ENCODE measurements at regions not wholly inside any gene's neighbourhood (a gene's known extent, or its start where the extent isn't known, plus 50 kb on each side); places are given as distances from the start of the nearest gene placed in this dataset.
"Not testable (repeated sequence)": the region's sequence is repeated elsewhere in the genome, so short reads cannot be mapped to it uniquely, and the experiment has no call there.

DNA sequence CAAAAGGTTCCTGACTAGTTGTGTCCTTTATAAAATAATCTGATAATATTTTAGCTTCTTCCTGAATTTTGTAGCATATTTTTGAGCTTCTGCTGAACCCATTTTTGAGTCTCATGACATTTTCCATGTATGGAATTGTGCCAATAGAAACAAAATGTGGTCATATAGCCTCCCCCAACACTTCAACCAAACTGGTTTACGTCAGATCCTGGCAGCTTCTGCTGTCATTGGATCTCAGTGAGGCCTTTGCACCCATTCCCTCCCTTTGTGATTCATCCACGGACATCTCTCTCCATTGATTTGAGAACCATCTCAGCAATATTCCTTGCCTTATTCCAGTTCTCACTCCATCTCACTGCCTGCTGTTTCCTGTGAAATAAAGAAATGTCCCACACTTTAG lies 128.0 kb downstream of the GPCPD1 start:
- H3K4me3 ChIP-seq (ENCODE audit: low read length) = no peak overlapping the region
- DNase-seq (ENCODE audit: low read depth) = no peak
- no peak for TF ChIP-seq CTCF (conservative IDR thresholded peaks at IDR 0.05; ENCODE audit: low read length)

- no peak for TF ChIP-seq CTCF (conservative IDR thresholded peaks at IDR 0.05; ENCODE audit: low read length)
- DNase-seq (ENCODE audit: low read depth) = no peak
Measured at GRCh38 chr20:5481872-5482271, 128.9 kb downstream of the GPCPD1 start.

DNA sequence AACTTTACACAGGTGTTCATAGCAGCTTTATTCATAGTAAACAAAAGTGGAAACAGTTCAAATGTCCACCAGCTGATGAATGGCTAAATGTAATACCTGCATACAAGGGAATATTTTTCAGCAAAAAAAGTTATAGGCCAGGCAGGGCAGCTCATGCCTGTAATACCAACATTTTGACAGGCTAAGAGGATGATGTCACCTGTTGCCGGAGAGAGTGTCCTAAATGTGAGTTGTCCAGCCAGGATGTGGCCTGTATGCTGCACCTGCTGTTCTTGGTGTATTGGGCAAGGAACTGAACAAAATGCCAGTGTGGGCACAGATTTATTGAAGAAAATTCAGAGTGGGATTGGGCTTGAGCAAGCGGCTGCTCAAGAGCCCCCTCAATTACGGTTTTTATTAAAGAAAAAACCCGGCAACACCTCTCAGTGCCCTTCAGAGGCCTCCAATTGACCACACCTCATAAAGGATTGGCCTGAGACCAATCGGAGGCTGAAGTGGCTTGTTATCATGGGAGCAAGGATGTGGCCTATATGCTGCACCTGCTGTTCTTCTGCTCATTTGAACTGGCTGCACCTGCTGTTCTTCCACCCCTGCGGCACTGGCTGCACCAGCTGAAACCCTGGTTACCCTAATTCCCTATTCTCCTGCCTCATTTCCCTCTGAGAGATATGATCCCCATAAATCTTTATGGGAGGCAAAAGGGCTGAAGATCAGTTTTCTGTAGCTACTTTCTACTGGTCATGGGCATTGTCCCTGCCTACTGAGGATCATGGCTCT lies 129.8 kb downstream of the GPCPD1 start:
- no peak for DNase-seq (ENCODE audit: low read depth)
- H3K4me3 ChIP-seq (ENCODE audit: low read length) = no peak overlapping the region
- TF ChIP-seq CTCF (conservative IDR thresholded peaks at IDR 0.05; ENCODE audit: low read length) = no peak

More at GRCh38 chr20:5481872-5482271, 128.9 kb downstream of the GPCPD1 start:
- H3K4me3 ChIP-seq (ENCODE audit: low read length) = no peak overlapping the region

DNA sequence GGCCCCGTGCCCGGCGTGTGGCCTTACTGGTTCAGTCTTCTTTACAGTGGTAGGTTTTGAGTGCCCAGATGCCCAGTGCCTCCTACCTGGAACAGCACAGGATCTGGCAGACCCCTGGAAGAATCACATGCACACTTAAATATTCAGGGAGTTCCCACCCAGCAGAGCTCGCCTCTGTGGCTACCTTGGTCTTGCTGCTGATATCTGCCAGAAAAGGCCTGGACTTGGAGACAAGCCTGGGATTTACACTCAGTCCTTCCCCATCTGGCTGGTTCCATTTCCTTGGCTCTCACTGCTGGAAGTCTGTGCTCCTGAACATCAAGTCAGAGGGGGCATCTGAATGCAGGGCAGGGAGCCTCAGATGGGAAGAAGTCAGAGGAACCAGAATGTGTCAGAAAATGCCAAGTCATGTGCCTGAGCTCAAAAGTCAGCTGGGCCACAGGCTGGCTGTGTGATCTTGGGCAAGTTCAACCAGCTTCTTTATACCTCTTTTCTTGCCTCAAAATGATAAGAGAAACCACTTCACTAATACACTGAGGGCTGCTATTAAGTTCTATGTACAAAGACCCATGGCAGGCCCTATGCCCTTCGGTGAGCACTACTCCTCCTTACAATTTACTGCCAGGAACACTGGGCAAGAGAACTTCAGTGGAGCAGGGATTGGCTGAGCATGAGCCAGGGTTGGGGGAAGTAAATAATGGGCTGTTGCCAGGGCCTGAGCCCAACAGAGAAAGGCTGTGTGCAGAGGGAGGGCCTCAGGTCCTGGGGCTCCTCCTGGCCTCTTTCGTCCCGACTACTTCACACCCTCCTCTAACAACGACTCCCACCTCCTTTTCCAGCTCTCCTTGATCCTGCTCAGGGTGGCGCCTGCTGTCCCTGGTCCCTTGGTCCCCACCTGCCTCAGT lies 135.9 kb downstream of the GPCPD1 start:
- DNase-seq (ENCODE audit: low read depth) = no peak
- H3K4me3 ChIP-seq (ENCODE audit: low read length) = no peak overlapping the region
- no peak for TF ChIP-seq CTCF (conservative IDR thresholded peaks at IDR 0.05; ENCODE audit: low read length)

GRCh38 chr20:5471866-5472265 lies 138.9 kb downstream of the GPCPD1 start:
- not testable (repeated sequence) for DNase-seq (ENCODE audit: low read depth); H3K4me3 ChIP-seq (ENCODE audit: low read length)

DNA sequence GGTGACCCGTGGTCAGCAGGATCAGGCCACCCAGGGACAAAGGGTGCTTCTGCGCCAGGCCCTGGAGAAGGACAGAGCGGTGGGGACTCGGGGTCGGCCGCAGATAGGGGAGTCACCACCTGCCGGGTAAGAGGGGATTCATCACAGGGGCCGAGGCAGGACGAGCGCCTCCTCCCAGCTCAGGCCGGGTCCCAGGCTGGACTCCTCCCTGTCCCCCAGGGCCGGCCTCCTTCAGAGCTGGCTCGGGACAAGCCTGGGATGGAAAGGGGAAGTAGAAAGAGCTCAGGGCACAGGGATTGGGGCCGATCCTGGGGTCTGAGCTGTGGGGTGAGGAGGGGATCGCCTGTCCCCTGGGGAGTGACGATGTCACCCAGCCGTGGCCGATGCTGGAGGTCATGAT lies 139.4 kb downstream of the GPCPD1 start:
- no peak overlapping the region for H3K4me3 ChIP-seq (ENCODE audit: low read length)
- TF ChIP-seq CTCF (conservative IDR thresholded peaks at IDR 0.05; ENCODE audit: low read length) = no peak
- no peak for DNase-seq (ENCODE audit: low read depth)

DNA sequence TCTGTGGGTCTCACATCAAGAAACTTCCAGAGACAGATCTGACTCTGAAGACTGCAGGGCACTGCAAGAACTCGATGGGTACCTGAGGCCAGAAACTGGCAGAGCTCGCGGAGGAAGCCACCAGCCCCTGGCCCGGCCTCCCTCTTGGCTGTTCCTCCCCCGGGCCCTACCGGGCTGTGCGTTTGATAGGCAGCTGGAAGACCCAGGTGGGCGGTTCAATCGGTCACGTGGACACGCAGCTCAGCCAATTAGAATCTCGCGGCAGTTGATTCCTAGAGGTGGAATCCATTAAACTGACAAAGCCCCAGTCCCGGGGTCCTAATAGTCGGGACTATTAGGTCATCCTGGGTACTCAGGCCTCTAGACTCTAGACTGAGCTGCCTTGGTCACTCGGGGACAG lies 139.9 kb downstream of the GPCPD1 start:
- DNase-seq (ENCODE audit: low read depth) = no peak
- no peak for TF ChIP-seq CTCF (conservative IDR thresholded peaks at IDR 0.05; ENCODE audit: low read length)
- no peak overlapping the region for H3K4me3 ChIP-seq (ENCODE audit: low read length)

Measured in AG10803 (cell line).